ENCODE measurements at regions not wholly inside any gene's neighbourhood (a gene's known extent, or its start where the extent isn't known, plus 50 kb on each side); places are given as distances from the start of the nearest gene placed in this dataset.

DNA sequence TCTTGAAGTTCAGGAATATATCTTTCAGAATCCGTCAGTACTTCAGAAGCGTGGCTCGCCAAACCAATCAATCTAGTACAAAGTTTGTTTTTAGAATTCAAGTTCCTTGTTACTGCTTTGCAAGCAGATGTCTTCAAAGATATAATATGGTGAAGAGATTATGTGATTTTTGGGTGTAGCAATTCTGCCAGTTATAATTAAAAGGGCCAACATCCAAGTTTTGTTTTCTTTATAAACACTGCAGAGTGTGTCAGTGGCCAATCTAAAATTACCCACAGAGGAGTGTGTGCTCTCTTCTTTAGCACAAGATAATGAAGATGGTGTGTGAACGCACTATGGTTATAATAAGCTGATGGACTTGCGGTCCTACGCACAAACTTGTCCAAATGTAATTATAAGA lies 493.6 kb upstream of the MDFIC2 start:
- DNase-seq (ENCODE audit: low read depth, low spot score) (no peak), FAIRE-seq (no peak)
- Histone ChIP-seq H3K9me1 (replicated peaks; ENCODE audit: control insufficient read depth, extremely low read depth, insufficient read depth, low read length) (no peaks in the 10 kb centered on the region), H3K27me3 (ENCODE audit: control insufficient read depth in 2 of 2, insufficient read depth in 2 of 2, low read length in 2 of 2) (no peaks in the 10 kb centered on the region), H2AFZ (ENCODE audit: low read depth, low read length) (no peak overlapping the region), H3K9me3 (replicated peaks; ENCODE audit: control insufficient read depth, insufficient read depth, low read length) (no peaks in the 10 kb centered on the region), H3K4me1 (ENCODE audit: control insufficient read depth, extremely low read depth, insufficient read depth, low read length) (no peaks in the 10 kb centered on the region), H3K4me2 (ENCODE audit: insufficient read depth, low read length) (no peak overlapping the region), H3K79me2 (ENCODE audit: control insufficient read depth, insufficient read depth, low read length) (no peaks in the 10 kb centered on the region), H4K20me1 (replicated peaks; ENCODE audit: control insufficient read depth, extremely low read depth, insufficient read depth, low read length) (no peaks in the 10 kb centered on the region), H3K9ac (replicated peaks; ENCODE audit: extremely low read depth, insufficient read depth, low read length) (no peak overlapping the region), H3K27ac (ENCODE audit: insufficient read depth, low read depth, low read length) (no peak overlapping the region), H3K36me3 (ENCODE audit: control insufficient read depth in 2 of 2, extremely low read depth in 1 of 2, insufficient read depth in 2 of 2, low read length in 2 of 2) (no peaks in the 10 kb centered on the region), H3K4me3 (replicated peaks in 1 of 3; ENCODE audit: insufficient read depth in 1 of 3, low read depth in 1 of 3, low read length in 3 of 3) (no peak overlapping the region)
- dilution Hi-C loops (cut with MboI; ENCODE audit: extremely low pct_ligation_motif_present, low sequenced_read_pairs) = no loop called here
- intact Hi-C loops (cut with micrococcal nuclease) = no loop called here
- BruUV-seq (replicated peaks) = no TSS peak
- ChIA-PET POLR2A (interaction anchor here (0.6 kb wide), 1 partner anchor 40 kb away, joined by 4 read pairs; no protein-coding TSS in a partner anchor), CTCF (no interaction called here)
- TF ChIP-seq POLR2A (IDR thresholded peaks at IDR 0.05; ENCODE audit: low read depth, low read length) (no peak), POLR2AphosphoS5 (IDR thresholded peaks at IDR 0.05; ENCODE audit: insufficient read depth, low read depth, low read length) (no peak), MYC (IDR thresholded peaks at IDR 0.05; ENCODE audit: low read depth, low read length) (no peak), EZH2 (IDR thresholded peaks at IDR 0.05; ENCODE audit: borderline replicate concordance, low read depth, low read length, severe bottlenecking) (no peak), JUN (IDR thresholded peaks at IDR 0.05; ENCODE audit: borderline replicate concordance, insufficient read depth, insufficient read length, low read depth) (no peak), GATA2 (IDR thresholded peaks at IDR 0.05; ENCODE audit: insufficient read depth, insufficient read length, low read depth, low read length) (no peak), FOS (IDR thresholded peaks at IDR 0.05; ENCODE audit: borderline replicate concordance, insufficient read depth, low read length) (no peak)
- TF ChIP-seq, protein P1, sequence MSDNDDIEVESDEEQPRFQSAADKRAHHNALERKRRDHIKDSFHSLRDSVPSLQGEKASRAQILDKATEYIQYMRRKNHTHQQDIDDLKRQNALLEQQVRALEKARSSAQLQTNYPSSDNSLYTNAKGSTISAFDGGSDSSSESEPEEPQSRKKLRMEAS (IDR thresholded peaks at IDR 0.05; ENCODE audit: insufficient read depth, insufficient read length) = no peak
- TF ChIP-seq, protein P2, sequence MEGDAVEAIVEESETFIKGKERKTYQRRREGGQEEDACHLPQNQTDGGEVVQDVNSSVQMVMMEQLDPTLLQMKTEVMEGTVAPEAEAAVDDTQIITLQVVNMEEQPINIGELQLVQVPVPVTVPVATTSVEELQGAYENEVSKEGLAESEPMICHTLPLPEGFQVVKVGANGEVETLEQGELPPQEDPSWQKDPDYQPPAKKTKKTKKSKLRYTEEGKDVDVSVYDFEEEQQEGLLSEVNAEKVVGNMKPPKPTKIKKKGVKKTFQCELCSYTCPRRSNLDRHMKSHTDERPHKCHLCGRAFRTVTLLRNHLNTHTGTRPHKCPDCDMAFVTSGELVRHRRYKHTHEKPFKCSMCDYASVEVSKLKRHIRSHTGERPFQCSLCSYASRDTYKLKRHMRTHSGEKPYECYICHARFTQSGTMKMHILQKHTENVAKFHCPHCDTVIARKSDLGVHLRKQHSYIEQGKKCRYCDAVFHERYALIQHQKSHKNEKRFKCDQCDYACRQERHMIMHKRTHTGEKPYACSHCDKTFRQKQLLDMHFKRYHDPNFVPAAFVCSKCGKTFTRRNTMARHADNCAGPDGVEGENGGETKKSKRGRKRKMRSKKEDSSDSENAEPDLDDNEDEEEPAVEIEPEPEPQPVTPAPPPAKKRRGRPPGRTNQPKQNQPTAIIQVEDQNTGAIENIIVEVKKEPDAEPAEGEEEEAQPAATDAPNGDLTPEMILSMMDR (IDR thresholded peaks at IDR 0.05; ENCODE audit: extremely low read depth in 1 of 2, insufficient read depth in 1 of 2, low read depth in 1 of 2, low read length in 2 of 2) = no peak

Data from endothelial cell of umbilical vein (primary cell).